H1 (cell line): ENCODE measurements at regions not wholly inside any gene's neighbourhood (a gene's known extent, or its start where the extent isn't known, plus 50 kb on each side); places are given as distances from the start of the nearest gene placed in this dataset.

Experiments
- BACH1 ChIP-seq: IDR thresholded peaks from 2 replicates; pipeline ENCODE4 v1.6.1; 2012; ENCODE audit warnings: low read length, improper control_type of control experiment
- CHD7 ChIP-seq: fragments of 300-600 bp; sonication (generic); IDR thresholded peaks from 2 replicates; pipeline ENCODE4 v1.7.1; 2012; ENCODE audit warnings: low read length, moderate library complexity, mild to moderate bottlenecking, inconsistent platforms; ENCODE audit not compliant: insufficient replicate concordance
- E2F6 ChIP-seq: IDR thresholded peaks from 2 replicates; pipeline ENCODE4 v1.6.1; 2012; ENCODE audit warnings: inconsistent platforms
- HDAC6 ChIP-seq: IDR thresholded peaks from one replicate; pipeline ENCODE4 v1.7.1; 2012; ENCODE audit warnings: low read depth, mild to moderate bottlenecking, inconsistent platforms, low read length, moderate library complexity
- MAX ChIP-seq: IDR thresholded peaks from 2 replicates; pipeline ENCODE4 v1.6.1; 2012; ENCODE audit warnings: inconsistent platforms
- NRF1 ChIP-seq: IDR thresholded peaks from 2 replicates; pipeline ENCODE4 v1.6.1; 2011; ENCODE audit warnings: mild to moderate bottlenecking, low read depth, low read length, improper control_type of control experiment
- SP4 ChIP-seq: IDR thresholded peaks from 2 replicates; pipeline ENCODE4 v1.6.1; 2012; ENCODE audit warnings: low read length, inconsistent platforms
- TAF7 ChIP-seq: optimal IDR thresholded peaks from 2 replicates; pipeline ENCODE3; 2011; ENCODE audit warnings: low read depth, mild to moderate bottlenecking, inconsistent platforms, low read length, moderate library complexity, borderline replicate concordance

GRCh38 chr5:108672639-108673038 is 75.1 kb upstream of the FER start (continued):
- TF ChIP-seq CHD7: no peak
- TF ChIP-seq BACH1: no peak
- no peak for TF ChIP-seq MAX
- no peak for TF ChIP-seq HDAC6
- no peak for TF ChIP-seq NRF1
- no peak for TF ChIP-seq TAF7
- no peak for TF ChIP-seq E2F6
- TF ChIP-seq SP4: no peak
